CD4-positive, alpha-beta T cell treated with Interleukin-6 for 4 hours (primary cell): ENCODE measurements at regions not wholly inside any gene's neighbourhood (a gene's known extent, or its start where the extent isn't known, plus 50 kb on each side); places are given as distances from the start of the nearest gene placed in this dataset.

Source experiments
- DNase-seq: peaks from one replicate; pipeline ENCODE4 v3.0.0-alpha.2; 2020; ENCODE audit warnings: mixed read lengths

GRCh38 chr1:17979815-17980214 lies 127.8 kb upstream of the IGSF21 start:
- DNase-seq: no peak

- DNase-seq: no peak
Observed at GRCh38 chr1:17982197-17982596, 125.4 kb upstream of the IGSF21 start.

GRCh38 chr1:17984583-17984982 lies 123.0 kb upstream of the IGSF21 start:
- DNase-seq: peak; percentile 18

- no peak for DNase-seq
Observed at GRCh38 chr1:17986156-17986555, 121.4 kb upstream of the IGSF21 start.

- DNase-seq: no peak
Observed at GRCh38 chr1:17990401-17990800, 117.2 kb upstream of the IGSF21 start.

GRCh38 chr1:17991996-17992395 lies 115.6 kb upstream of the IGSF21 start:
- DNase-seq: no peak

GRCh38 chr1:17992800-17993199 lies 114.8 kb upstream of the IGSF21 start:
- DNase-seq: no peak

GRCh38 chr1:17994046-17994445 lies 113.6 kb upstream of the IGSF21 start:
- DNase-seq: no peak

- DNase-seq: no peak
Observed at GRCh38 chr1:17995480-17995879, 112.1 kb upstream of the IGSF21 start.

GRCh38 chr1:17998889-17999288 lies 108.7 kb upstream of the IGSF21 start:
- no peak for DNase-seq

GRCh38 chr1:17999884-18000283 lies 107.7 kb upstream of the IGSF21 start:
- DNase-seq: no peak

- no peak for DNase-seq
Observed at GRCh38 chr1:18001725-18002124, 105.9 kb upstream of the IGSF21 start.

- no peak for DNase-seq
Observed at GRCh38 chr1:18004278-18004677, 103.3 kb upstream of the IGSF21 start.

GRCh38 chr1:18005238-18005637 lies 102.4 kb upstream of the IGSF21 start:
- DNase-seq: no peak

GRCh38 chr1:18007391-18008041 lies 100.1 kb upstream of the IGSF21 start:
- no peak for DNase-seq

GRCh38 chr1:18008081-18008480 lies 99.5 kb upstream of the IGSF21 start:
- DNase-seq: no peak

GRCh38 chr1:18009055-18009454 lies 98.5 kb upstream of the IGSF21 start:
- no peak for DNase-seq

GRCh38 chr1:18009478-18009961 lies 98.1 kb upstream of the IGSF21 start:
- no peak for DNase-seq

GRCh38 chr1:18010408-18010807 lies 97.2 kb upstream of the IGSF21 start:
- no peak for DNase-seq

- no peak for DNase-seq
Observed at GRCh38 chr1:18010945-18011344, 96.7 kb upstream of the IGSF21 start.

- DNase-seq: no peak
Observed at GRCh38 chr1:18011703-18012102, 95.9 kb upstream of the IGSF21 start.

- no peak for DNase-seq
Observed at GRCh38 chr1:18012686-18013085, 94.9 kb upstream of the IGSF21 start.

GRCh38 chr1:18013216-18013615 lies 94.4 kb upstream of the IGSF21 start:
- no peak for DNase-seq

- DNase-seq: no peak
Observed at GRCh38 chr1:18015719-18016118, 91.9 kb upstream of the IGSF21 start.

GRCh38 chr1:18018366-18018765 lies 89.2 kb upstream of the IGSF21 start:
- no peak for DNase-seq
